H1 (cell line): ENCODE measurements at regions not wholly inside any gene's neighbourhood (a gene's known extent, or its start where the extent isn't known, plus 50 kb on each side); places are given as distances from the start of the nearest gene placed in this dataset.

Experiments used
- CTCF ChIA-PET: fragments of 300-600 bp; sonication (Branson Sonifier 250); formaldehyde crosslinking; loops from one replicate; lab custom pipeline; 2021; ENCODE audit not compliant: partially characterized antibody; lab: Charles Lee
- POLR2A ChIA-PET: fragments of 300-600 bp; sonication (Branson Sonifier 250); formaldehyde crosslinking; loops from one replicate; lab custom pipeline; 2021; ENCODE audit warnings: inconsistent platforms; ENCODE audit not compliant: partially characterized antibody; lab: Charles Lee
- DNase-seq, 2 experiments: peaks; one replicate each; pipeline versions ENCODE4 v3.0.0 to v3.0.0-alpha.2; 2010 to 2022; ENCODE audit warnings: low spot score in 2 of 2, low read depth in 1 of 2, mixed read lengths in 1 of 2
- FAIRE-seq: peaks from 2 replicates; lab custom pipeline; 2011; peaks lifted over from hg19 to GRCh38; lab: Jason Lieb, UNC
- H2AFZ ChIP-seq: 2 replicates; pipeline ENCODE4 v1.8.1; 2012; ENCODE audit warnings: low read length, inconsistent platforms
- H2AK5ac ChIP-seq: 2 replicates; pipeline ENCODE4 v1.6.1; 2013; ENCODE audit warnings: low read depth, low read length
- H2BK120ac ChIP-seq: replicated peaks from 2 replicates; pipeline ENCODE3; 2013; ENCODE audit warnings: low read depth, low read length, inconsistent platforms
- H2BK12ac ChIP-seq: 2 replicates; pipeline ENCODE4 v1.6.1; 2013; ENCODE audit warnings: low read depth, low read length
- H2BK15ac ChIP-seq: 2 replicates; pipeline ENCODE4 v1.6.1; 2013; ENCODE audit warnings: low read length
- H2BK20ac ChIP-seq: 2 replicates; pipeline ENCODE4 v1.6.1; 2013; ENCODE audit warnings: low read length
- H2BK5ac ChIP-seq: 2 replicates; pipeline ENCODE4 v1.6.1; 2013; ENCODE audit warnings: low read depth, low read length
- H3K14ac ChIP-seq: 2 replicates; pipeline ENCODE4 v1.6.1; 2013; ENCODE audit warnings: inconsistent platforms; ENCODE audit not compliant: insufficient read length
- H3K18ac ChIP-seq: 2 replicates; pipeline ENCODE4 v1.6.1; 2013; ENCODE audit warnings: low read length; ENCODE audit errors: extremely low read depth
- H3K23ac ChIP-seq: 2 replicates; pipeline ENCODE4 v1.6.1; 2013; ENCODE audit warnings: inconsistent platforms; ENCODE audit not compliant: insufficient read length
- H3K23me2 ChIP-seq: 2 replicates; pipeline ENCODE4 v1.6.1; 2013; ENCODE audit warnings: low read depth, low read length
- H3K27ac ChIP-seq: 2 replicates; pipeline ENCODE4 v1.6.1; 2011; ENCODE audit warnings: low read depth, low read length, inconsistent platforms
- H3K27me3 ChIP-seq, 4 experiments: replicated peaks in 1 of 4; 1 replicate in 1 of 4; 2 replicates in 3 of 4; pipeline versions ENCODE4 v1.6.1 to v1.8.1; 2011 to 2013; ENCODE audit warnings: low read length in 3 of 4, mild to moderate bottlenecking in 3 of 4, inconsistent platforms in 2 of 4, mixed read lengths in 2 of 4, moderate library complexity in 1 of 4; ENCODE audit not compliant: control insufficient read depth in 3 of 4, insufficient read depth in 3 of 4; ENCODE audit errors: extremely low read depth in 1 of 4
- H3K36me3 ChIP-seq, 4 experiments: 2 replicates each; pipeline versions ENCODE4 v1.6.1 to v1.8.1; 2011 to 2013; ENCODE audit warnings: mild to moderate bottlenecking in 4 of 4, low read length in 3 of 4, moderate library complexity in 2 of 4, control low read depth in 1 of 4, inconsistent platforms in 1 of 4; ENCODE audit not compliant: insufficient read depth in 4 of 4, control insufficient read depth in 2 of 4
- H3K4ac ChIP-seq: replicated peaks from 2 replicates; pipeline ENCODE3; 2013; ENCODE audit warnings: low read length, low read depth, mixed read lengths, inconsistent platforms; ENCODE audit not compliant: insufficient read length
- H3K4me1 ChIP-seq, 4 experiments: replicated peaks in 1 of 4; 1 replicate in 1 of 4; 2 replicates in 3 of 4; pipeline versions ENCODE4 v1.6.1 to v1.8.1; 2011 to 2013; ENCODE audit warnings: low read length in 3 of 4, inconsistent platforms in 2 of 4, mixed read lengths in 1 of 4; ENCODE audit not compliant: insufficient read depth in 4 of 4, control insufficient read depth in 3 of 4
- H3K4me2 ChIP-seq, 2 experiments: 2 replicates each; pipeline versions ENCODE4 v1.6.1 to v1.8.1; 2011 to 2013; ENCODE audit warnings: low read depth in 2 of 2, low read length in 2 of 2, control low read depth in 1 of 2, inconsistent platforms in 1 of 2, mild to moderate bottlenecking in 1 of 2; ENCODE audit not compliant: insufficient read depth in 1 of 2
- H3K4me3 ChIP-seq, 4 experiments: fragments of 200-600, 300-600 bp in 1 of 4; sonication (generic), shearing (Covaris generic), sonication (Bioruptor Twin) in 1 of 4; 2 replicates each; pipeline versions ENCODE4 v1.5.1 to v1.8.1; 2011 to 2016; ENCODE audit warnings: low read length in 4 of 4, low read depth in 3 of 4, control low read depth in 2 of 4, inconsistent platforms in 2 of 4, mild to moderate bottlenecking in 2 of 4, mixed read lengths in 1 of 4, moderate library complexity in 1 of 4; ENCODE audit not compliant: insufficient read depth in 2 of 4; ENCODE audit errors: extremely low read depth in 1 of 4
- H3K56ac ChIP-seq: replicated peaks from 2 replicates; pipeline ENCODE3; 2013; ENCODE audit warnings: low read depth, mild to moderate bottlenecking, mixed read lengths, low read length, inconsistent platforms; ENCODE audit not compliant: insufficient read length
- H3K79me1 ChIP-seq: 2 replicates; pipeline ENCODE4 v1.6.1; 2013; ENCODE audit warnings: low read depth, low read length, control low read depth
- H3K79me2 ChIP-seq, 2 experiments: 2 replicates each; pipeline versions ENCODE4 v1.6.1 to v1.8.1; 2012 to 2013; ENCODE audit warnings: low read length in 2 of 2, mild to moderate bottlenecking in 2 of 2, inconsistent platforms in 1 of 2; ENCODE audit not compliant: insufficient read depth in 2 of 2, control insufficient read depth in 1 of 2
- H3K9ac ChIP-seq, 4 experiments: replicated peaks in 1 of 4; 1 replicate in 1 of 4; 2 replicates in 3 of 4; pipeline versions ENCODE4 v1.6.1 to v1.8.1; 2011 to 2013; ENCODE audit warnings: low read depth in 3 of 4, low read length in 3 of 4, control low read depth in 2 of 4, mild to moderate bottlenecking in 2 of 4, moderate library complexity in 2 of 4, inconsistent platforms in 1 of 4; ENCODE audit errors: extremely low read depth in 1 of 4
- H3K9me3 ChIP-seq, 2 experiments: 2 replicates each; pipeline versions ENCODE4 v1.6.1 to v1.8.1; 2012 to 2013; ENCODE audit warnings: mild to moderate bottlenecking in 2 of 2, moderate library complexity in 2 of 2, control low read depth in 1 of 2, inconsistent platforms in 1 of 2, low read depth in 1 of 2, low read length in 1 of 2, mixed read lengths in 1 of 2; ENCODE audit not compliant: insufficient read depth in 2 of 2
- H4K20me1 ChIP-seq, 2 experiments: replicated peaks in 1 of 2; 2 replicates each; pipeline versions ENCODE3 to v1.8.1; 2011 to 2013; ENCODE audit warnings: inconsistent platforms in 2 of 2, low read length in 2 of 2, mild to moderate bottlenecking in 1 of 2; ENCODE audit not compliant: insufficient read depth in 2 of 2, control insufficient read depth in 1 of 2
- H4K5ac ChIP-seq: 2 replicates; pipeline ENCODE4 v1.6.1; 2013; ENCODE audit warnings: low read length, low read depth, mixed read lengths, inconsistent platforms; ENCODE audit not compliant: insufficient read length
- H4K8ac ChIP-seq: 2 replicates; pipeline ENCODE4 v1.8.0; 2013; ENCODE audit warnings: mild to moderate bottlenecking, moderate library complexity, low read length, inconsistent platforms; ENCODE audit not compliant: insufficient read depth; ENCODE audit errors: extremely low read depth
- H4K91ac ChIP-seq: replicated peaks from 2 replicates; pipeline ENCODE3; 2013; ENCODE audit warnings: low read length, mixed read lengths, inconsistent platforms; ENCODE audit not compliant: insufficient read length
- POLR2A ChIP-seq, 2 experiments: IDR thresholded peaks; 1 replicate in 1 of 2; 2 replicates in 1 of 2; pipeline ENCODE4 v1.6.1; 2011; ENCODE audit warnings: low read depth in 2 of 2, low read length in 2 of 2, mild to moderate bottlenecking in 2 of 2; ENCODE audit errors: control extremely low read depth in 1 of 2
- TAF7 ChIP-seq: optimal IDR thresholded peaks from 2 replicates; pipeline ENCODE3; 2011; ENCODE audit warnings: low read depth, mild to moderate bottlenecking, inconsistent platforms, low read length, moderate library complexity, borderline replicate concordance
- WGBS, 2 experiments: shearing (Covaris generic) in 1 of 2; methylation state at CpG; one replicate each; pipeline versions ENCODE4 v1.1.6 to v1.1.7; 2013 to 2015; ENCODE audit warnings: low lambda C conversion rate in 2 of 2, mixed read lengths in 2 of 2, inconsistent platforms in 1 of 2, low coverage in 1 of 2, missing lambda C conversion rate in 1 of 2; ENCODE audit not compliant: insufficient replicate concordance in 2 of 2, insufficient coverage in 1 of 2, insufficient read length in 1 of 2; ENCODE audit errors: extremely low coverage in 1 of 2, missing lambda C conversion rate in 1 of 2; 5-methylcytosine and 5-hydroxymethylcytosine counted together

DNA sequence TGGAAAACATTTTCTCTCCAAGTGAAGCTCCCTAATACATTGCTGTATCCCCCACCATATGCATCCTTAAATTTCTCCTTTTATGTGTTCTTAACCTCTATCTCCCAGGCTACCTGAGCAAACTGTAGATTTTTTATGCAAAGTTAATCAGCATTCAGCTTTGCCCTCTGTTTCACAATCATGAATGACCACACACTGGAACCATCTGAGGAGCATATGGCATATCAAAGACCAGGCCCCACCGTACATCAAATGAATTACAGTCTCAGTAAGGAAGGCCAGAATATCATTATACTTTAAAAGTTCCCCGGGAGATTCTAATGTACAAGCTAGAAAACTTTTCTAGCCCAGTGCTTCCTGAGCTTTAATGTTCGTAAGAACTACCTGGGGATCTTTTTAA lies 115.5 kb upstream of the NECTIN3 start:
- no peaks in the 10 kb centered on the region for H3K79me1 ChIP-seq
- no peak overlapping the region for H3K27ac ChIP-seq
- ChIA-PET CTCF (interaction anchor here (0.6 kb wide), 1 partner anchor 86 kb away, joined by 4 read pairs; no protein-coding TSS in a partner anchor), POLR2A (interaction anchor here (1.0 to 7.2 kb wide), 3 partner anchors 12 to 120 kb away, joined by 3 to 135 read pairs (median 3); no protein-coding TSS in a partner anchor)
- no peak overlapping the region for H3K9ac ChIP-seq
- no peak overlapping the region for H3K56ac ChIP-seq
- DNase-seq (no peak), FAIRE-seq (no peak)
- peaks cover 0 to 4% of the 10 kb centered on the region in 2 experiments for H4K20me1 ChIP-seq
- peaks cover 10 to 11% of the 10 kb centered on the region in 2 experiments for H3K9me3 ChIP-seq
- H3K4me1 ChIP-seq = peaks cover 0 to 2% (median 0%) of the 10 kb centered on the region in 4 experiments; a peak in 2 of 7 replicates
- no peak overlapping the region for H3K23ac ChIP-seq
- H3K14ac ChIP-seq = no peak overlapping the region
- no peak overlapping the region for H4K8ac ChIP-seq
- no peak overlapping the region; a peak in 1 of 4 replicates for H3K4me2 ChIP-seq
- H2BK120ac ChIP-seq = no peak overlapping the region
- H3K23me2 ChIP-seq = no peaks in the 10 kb centered on the region
- H2BK12ac ChIP-seq = no peak overlapping the region
- H4K5ac ChIP-seq = no peak overlapping the region
- H2AFZ ChIP-seq = no peak overlapping the region
- H3K18ac ChIP-seq = no peak overlapping the region
- H3K36me3 ChIP-seq = peaks cover 0 to 22% (median 0%) of the 10 kb centered on the region in 4 experiments; a peak in 2 of 8 replicates
- WGBS, 2 experiments = 91% methylated on average over 3 of the region's 3 CpGs; no CpG with 5 or more reads in 1 of the 2 experiments
- 0 out of 3 replicates have a peak, but pooled peaks of 1 of the 2 experiments have one; percentile 17 for TF ChIP-seq POLR2A (IDR thresholded peaks at IDR 0.05; ENCODE audit: control extremely low read depth in 1 of 2, low read depth in 2 of 2, low read length in 2 of 2)
- no peak for TF ChIP-seq TAF7
- no peak overlapping the region for H3K4ac ChIP-seq
- no peak overlapping the region for H4K91ac ChIP-seq
- no peak overlapping the region for H2BK20ac ChIP-seq
- no peaks in the 10 kb centered on the region for H3K27me3 ChIP-seq
- H3K79me2 ChIP-seq = peaks cover 0 to 100% of the 10 kb centered on the region in 2 experiments; a peak in 3 of 4 replicates
- H2AK5ac ChIP-seq = no peak overlapping the region
- H2BK5ac ChIP-seq = no peak overlapping the region
- H3K4me3 ChIP-seq = no peak overlapping the region
- H2BK15ac ChIP-seq = no peak overlapping the region
